Keratinocyte (primary cell): ENCODE measurements at regions not wholly inside any gene's neighbourhood (a gene's known extent, or its start where the extent isn't known, plus 50 kb on each side); places are given as distances from the start of the nearest gene placed in this dataset.

Experiments
- DNase-seq: peaks from one replicate; pipeline ENCODE4 v3.0.0-alpha.2; 2011; ENCODE audit warnings: low read depth, missing footprints, low spot score
- FAIRE-seq: peaks from 2 replicates; lab custom pipeline; 2011; peaks lifted over from hg19 to GRCh38; lab: Jason Lieb, UNC
- H2AFZ ChIP-seq: 2 replicates; pipeline ENCODE4 v1.6.0; 2012; ENCODE audit warnings: low read length, control low read depth, inconsistent platforms; ENCODE audit not compliant: control insufficient read depth
- H3K27ac ChIP-seq: 2 replicates; pipeline ENCODE4 v1.5.1; 2011; ENCODE audit warnings: low read length; ENCODE audit not compliant: control insufficient read depth, insufficient read depth
- H3K27me3 ChIP-seq: 3 replicates; pipeline ENCODE4 v1.6.0; 2011; ENCODE audit warnings: low read length; ENCODE audit not compliant: control insufficient read depth, insufficient read depth; ENCODE audit errors: extremely low read depth
- H3K36me3 ChIP-seq, 2 experiments: 2 replicates in 1 of 2; 3 replicates in 1 of 2; pipeline ENCODE4 v1.5.1; 2011; ENCODE audit warnings: low read length in 2 of 2, mild to moderate bottlenecking in 1 of 2; ENCODE audit not compliant: control insufficient read depth in 2 of 2, insufficient read depth in 2 of 2; ENCODE audit errors: extremely low read depth in 1 of 2
- H3K4me1 ChIP-seq: 3 replicates; pipeline ENCODE4 v1.5.1; 2011; ENCODE audit warnings: low read length; ENCODE audit not compliant: control insufficient read depth, insufficient read depth; ENCODE audit errors: extremely low read depth
- H3K4me2 ChIP-seq: 3 replicates; pipeline ENCODE4 v1.6.0; 2011; ENCODE audit warnings: low read depth, low read length; ENCODE audit not compliant: control insufficient read depth, insufficient read depth; ENCODE audit errors: extremely low read depth
- H3K4me3 ChIP-seq, 3 experiments: fragments of 200-600 bp in 1 of 3; sonication (generic) in 1 of 3; 2 replicates in 2 of 3; 3 replicates in 1 of 3; pipeline ENCODE4 v1.5.1; 2011 to 2016; ENCODE audit warnings: low read length in 3 of 3, mild to moderate bottlenecking in 3 of 3, control low read depth in 2 of 3, inconsistent platforms in 1 of 3, low read depth in 1 of 3, mixed read lengths in 1 of 3, mixed run types in 1 of 3, moderate library complexity in 1 of 3; ENCODE audit not compliant: control insufficient read depth in 2 of 3, insufficient read depth in 2 of 3; ENCODE audit errors: extremely low read depth in 1 of 3
- H3K79me2 ChIP-seq: 2 replicates; pipeline ENCODE4 v1.6.0; 2012; ENCODE audit warnings: low read length; ENCODE audit not compliant: control insufficient read depth, insufficient read depth
- H3K9ac ChIP-seq: 3 replicates; pipeline ENCODE4 v1.6.0; 2011; ENCODE audit warnings: low read length; ENCODE audit not compliant: control insufficient read depth, insufficient read depth; ENCODE audit errors: extremely low read depth
- H3K9me1 ChIP-seq: 3 replicates; pipeline ENCODE4 v1.6.0; 2011; ENCODE audit warnings: low read length; ENCODE audit not compliant: control insufficient read depth, insufficient read depth; ENCODE audit errors: extremely low read depth
- H3K9me3 ChIP-seq: 2 replicates; pipeline ENCODE4 v1.5.1; 2012; ENCODE audit warnings: low read depth, low read length; ENCODE audit not compliant: control insufficient read depth
- H4K20me1 ChIP-seq: 3 replicates; pipeline ENCODE4 v1.6.0; 2011; ENCODE audit warnings: low read length; ENCODE audit not compliant: control insufficient read depth, insufficient read depth; ENCODE audit errors: extremely low read depth
- EZH2 ChIP-seq: IDR thresholded peaks from one replicate; pipeline ENCODE4 v1.6.1; 2012; ENCODE audit warnings: inconsistent platforms, mild to moderate bottlenecking, low read length, moderate library complexity
- dilution Hi-C: fragments of 300-500 bp; cut with MboI; formaldehyde crosslinking; loops from one replicate; pipeline ENCODE4 v1.7.0; 2020; ENCODE audit warnings: low sequenced_read_pairs; ENCODE audit not compliant: extremely low pct_ligation_motif_present
- TF ChIP-seq, protein P1 (sequence below), 3 experiments: IDR thresholded peaks in 1 of 3; conservative IDR thresholded peaks in 1 of 3; optimal IDR thresholded peaks in 1 of 3; 2 replicates in 2 of 3; 3 replicates in 1 of 3; pipeline versions ENCODE3 to v1.5.1; 2011; ENCODE audit warnings: low read length in 3 of 3, mild to moderate bottlenecking in 3 of 3, moderate library complexity in 2 of 3, control low read depth in 1 of 3, inconsistent platforms in 1 of 3; ENCODE audit not compliant: insufficient read depth in 2 of 3; ENCODE audit errors: extremely low read depth in 1 of 3

DNA sequence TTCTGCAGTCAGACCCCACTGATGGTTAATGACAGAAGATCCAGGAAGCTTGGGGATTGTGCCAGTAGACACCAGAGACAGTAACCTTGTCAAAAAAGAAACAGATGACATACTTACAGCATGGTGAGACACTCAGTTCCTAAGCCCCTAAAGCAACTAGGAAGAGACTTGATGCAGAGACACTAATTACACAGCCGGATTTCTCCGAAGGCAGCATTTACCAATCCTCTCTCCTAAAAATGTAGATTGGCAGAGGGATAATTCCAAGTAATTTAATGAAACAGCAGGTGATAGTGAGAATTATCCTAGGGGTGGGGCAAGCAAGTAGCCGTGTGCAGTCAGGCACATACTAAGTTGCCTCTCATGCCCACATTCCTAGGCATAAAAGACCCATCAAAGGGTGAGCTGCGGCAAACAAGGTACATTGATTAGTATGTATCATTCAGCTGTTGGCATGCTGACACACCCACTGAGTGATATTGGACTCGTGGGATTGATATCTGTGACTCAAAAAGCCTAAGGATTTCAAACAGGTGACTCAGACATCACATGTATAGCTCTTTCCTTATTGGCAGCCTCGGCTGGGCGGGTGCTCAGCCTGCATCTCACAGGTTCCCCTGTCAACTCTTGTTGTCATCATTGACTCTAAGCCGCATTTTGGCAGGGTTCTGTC is 296.7 kb upstream of the ATP5MC3 start:
- no peak for DNase-seq
- TF ChIP-seq EZH2: no peak
- TF ChIP-seq, protein P1, sequence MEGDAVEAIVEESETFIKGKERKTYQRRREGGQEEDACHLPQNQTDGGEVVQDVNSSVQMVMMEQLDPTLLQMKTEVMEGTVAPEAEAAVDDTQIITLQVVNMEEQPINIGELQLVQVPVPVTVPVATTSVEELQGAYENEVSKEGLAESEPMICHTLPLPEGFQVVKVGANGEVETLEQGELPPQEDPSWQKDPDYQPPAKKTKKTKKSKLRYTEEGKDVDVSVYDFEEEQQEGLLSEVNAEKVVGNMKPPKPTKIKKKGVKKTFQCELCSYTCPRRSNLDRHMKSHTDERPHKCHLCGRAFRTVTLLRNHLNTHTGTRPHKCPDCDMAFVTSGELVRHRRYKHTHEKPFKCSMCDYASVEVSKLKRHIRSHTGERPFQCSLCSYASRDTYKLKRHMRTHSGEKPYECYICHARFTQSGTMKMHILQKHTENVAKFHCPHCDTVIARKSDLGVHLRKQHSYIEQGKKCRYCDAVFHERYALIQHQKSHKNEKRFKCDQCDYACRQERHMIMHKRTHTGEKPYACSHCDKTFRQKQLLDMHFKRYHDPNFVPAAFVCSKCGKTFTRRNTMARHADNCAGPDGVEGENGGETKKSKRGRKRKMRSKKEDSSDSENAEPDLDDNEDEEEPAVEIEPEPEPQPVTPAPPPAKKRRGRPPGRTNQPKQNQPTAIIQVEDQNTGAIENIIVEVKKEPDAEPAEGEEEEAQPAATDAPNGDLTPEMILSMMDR (optimal IDR thresholded peaks at IDR 0.05 in 1 of 3, IDR thresholded peaks at IDR 0.05 in 1 of 3, conservative IDR thresholded peaks at IDR 0.05 in 1 of 3; ENCODE audit: extremely low read depth in 1 of 3, insufficient read depth in 2 of 3, low read length in 3 of 3): no peak
- no peaks in the 10 kb centered on the region for H3K27me3 ChIP-seq

DNA sequence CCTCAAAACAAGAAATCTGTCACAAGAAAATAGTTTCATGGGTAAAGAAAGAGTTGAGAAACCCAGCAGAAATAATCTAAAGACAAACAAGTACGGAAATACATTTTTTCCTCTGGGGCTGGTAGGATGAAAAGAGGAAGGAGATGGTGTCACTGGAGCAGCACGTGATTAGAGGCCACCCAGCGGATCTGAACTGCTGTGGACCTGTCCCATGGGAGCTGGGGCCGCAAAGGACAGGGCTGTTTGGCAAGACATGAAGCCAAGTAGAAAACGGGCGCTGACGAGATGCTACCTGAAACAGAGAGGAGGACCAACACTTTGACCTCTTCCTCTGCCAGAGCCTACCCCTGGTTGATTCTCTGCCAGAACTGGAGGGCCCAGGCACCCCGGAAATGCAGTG is 295.4 kb upstream of the ATP5MC3 start:
- TF ChIP-seq, protein P1 (optimal IDR thresholded peaks at IDR 0.05 in 1 of 3, IDR thresholded peaks at IDR 0.05 in 1 of 3, conservative IDR thresholded peaks at IDR 0.05 in 1 of 3; ENCODE audit: extremely low read depth in 1 of 3, insufficient read depth in 2 of 3, low read length in 3 of 3): no peak
- no peak for TF ChIP-seq EZH2

More for the DNA sequence above, 296.7 kb upstream of the ATP5MC3 start:
- no peaks in the 10 kb centered on the region for H3K9me3 ChIP-seq
- no peaks in the 10 kb centered on the region for H3K36me3 ChIP-seq
- H3K27ac ChIP-seq: no peak overlapping the region
- no peak overlapping the region for H2AFZ ChIP-seq
- H3K4me1 ChIP-seq: no peaks in the 10 kb centered on the region
- no peak overlapping the region for H3K4me3 ChIP-seq
- no peak overlapping the region for H3K9ac ChIP-seq
- H4K20me1 ChIP-seq: no peaks in the 10 kb centered on the region
- no peak for FAIRE-seq
- no peaks in the 10 kb centered on the region for H3K9me1 ChIP-seq
- no peaks in the 10 kb centered on the region for H3K79me2 ChIP-seq
- no peak overlapping the region for H3K4me2 ChIP-seq
- dilution Hi-C loops: no loop called here

More for the DNA sequence above, 295.4 kb upstream of the ATP5MC3 start:
- no peak overlapping the region for H3K9ac ChIP-seq
- H3K36me3 ChIP-seq: no peaks in the 10 kb centered on the region
- dilution Hi-C loops: no loop called here
- H3K4me1 ChIP-seq: no peaks in the 10 kb centered on the region
- H3K27ac ChIP-seq: no peak overlapping the region
- H3K27me3 ChIP-seq: no peaks in the 10 kb centered on the region
- H3K4me2 ChIP-seq: no peak overlapping the region
- H3K79me2 ChIP-seq: no peaks in the 10 kb centered on the region
- H3K9me1 ChIP-seq: no peaks in the 10 kb centered on the region
- no peaks in the 10 kb centered on the region for H3K9me3 ChIP-seq
- DNase-seq (no peak), FAIRE-seq (no peak)
- H4K20me1 ChIP-seq: no peaks in the 10 kb centered on the region
- no peak overlapping the region for H3K4me3 ChIP-seq
- no peak overlapping the region for H2AFZ ChIP-seq
